Tibial artery (tissue), 4 donors: ENCODE measurements at regions not wholly inside any gene's neighbourhood (a gene's known extent, or its start where the extent isn't known, plus 50 kb on each side); places are given as distances from the start of the nearest gene placed in this dataset.
"Not testable (repeated sequence)": the region's sequence is repeated elsewhere in the genome, so short reads cannot be mapped to it uniquely, and the experiment has no call there.

Experiments used
- DNase-seq, 2 donors: peaks; one replicate each; pipeline ENCODE4 v3.0.0-alpha.2; 2019
- H3K27ac ChIP-seq, 2 donors: fragments of 200-600 bp; sonication (generic) in 1 of 2; 1 replicate in 1 of 2; 2 replicates in 1 of 2; pipeline ENCODE4 v1.5.1; 2018 to 2019; ENCODE audit warnings: mild to moderate bottlenecking in 1 of 2
- H3K27me3 ChIP-seq, 2 donors: fragments of 200-600 bp; sonication (generic) in 1 of 2; one replicate each; pipeline versions ENCODE4 v1.5.1 to v1.6.0; 2016 to 2019
- H3K36me3 ChIP-seq, 3 donors: fragments of 200-600 bp; sonication (generic) in 2 of 3; one replicate each; pipeline ENCODE4 v1.5.1; 2016 to 2019; ENCODE audit warnings: mild to moderate bottlenecking in 2 of 3
- H3K4me1 ChIP-seq, 4 donors: fragments of 200-600 bp; sonication (generic) in 2 of 4; 1 replicate in 3 of 4; 2 replicates in 1 of 4; pipeline ENCODE4 v1.5.1; 2016 to 2019
- H3K4me3 ChIP-seq, 2 donors: fragments of 200-600 bp; sonication (generic) in 1 of 2; 1 replicate in 1 of 2; 2 replicates in 1 of 2; pipeline ENCODE4 v1.5.1; 2018 to 2019; ENCODE audit warnings: mild to moderate bottlenecking in 2 of 2
- H3K9me3 ChIP-seq, 3 donors: fragments of 200-600 bp; sonication (generic) in 1 of 3; one replicate each; pipeline ENCODE4 v1.5.1; 2016 to 2019
- intact Hi-C: fragments of 100-400 bp; cut with DNase I; formaldehyde crosslinking; loops from one replicate; pipeline ENCODE4 v1.15.0; 2023; ENCODE audit warnings: low total_unique reads

DNA sequence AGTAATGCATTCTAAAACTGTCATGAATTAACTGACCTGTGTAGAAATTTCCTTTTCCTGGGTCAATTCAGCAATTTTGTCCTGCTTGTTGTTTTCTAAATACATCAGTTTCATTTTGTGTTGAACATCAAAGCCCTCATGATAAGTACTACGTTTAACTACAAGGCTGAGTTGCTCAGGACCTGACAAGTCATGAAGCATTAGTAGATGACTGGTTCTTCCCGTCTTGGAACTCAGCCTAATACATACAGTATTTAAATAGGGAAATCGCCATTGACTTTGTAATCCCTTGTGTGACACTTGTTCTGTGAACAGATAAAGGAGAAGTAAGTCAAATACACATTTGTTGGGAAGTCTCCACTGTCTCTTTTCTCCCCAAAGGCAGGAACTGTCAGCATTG is 727.1 kb downstream of the TTLL7 start:
- not testable (repeated sequence) for DNase-seq, H3K4me1 ChIP-seq

DNA sequence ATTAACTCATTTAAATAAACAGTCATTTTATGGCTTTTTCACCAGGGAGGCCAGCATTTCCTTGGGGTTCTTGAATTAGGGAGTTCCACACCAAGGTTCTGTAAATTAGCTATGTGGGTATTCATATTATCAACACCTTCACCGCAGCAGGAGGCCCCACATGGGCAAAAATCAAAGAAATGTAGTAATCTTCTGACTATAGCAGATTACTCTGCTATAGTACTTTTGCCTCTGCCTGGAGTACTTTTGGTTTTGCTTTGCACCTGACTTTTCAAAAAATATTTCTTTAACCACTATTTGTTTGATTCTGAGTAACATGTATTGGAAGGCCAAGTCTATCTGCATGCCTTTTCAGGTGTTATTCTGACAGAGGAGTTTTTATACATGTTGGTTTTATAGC is 728.1 kb downstream of the TTLL7 start:
- DNase-seq, H3K27me3 ChIP-seq, H3K27ac ChIP-seq, H3K4me3 ChIP-seq, intact Hi-C loops, H3K9me3 ChIP-seq, H3K4me1 ChIP-seq, H3K36me3 ChIP-seq: not testable (repeated sequence)

More for the DNA sequence above, 727.1 kb downstream of the TTLL7 start:
- H3K9me3 ChIP-seq, intact Hi-C loops, H3K27me3 ChIP-seq, H3K4me3 ChIP-seq, H3K27ac ChIP-seq, H3K36me3 ChIP-seq: not testable (repeated sequence)

DNA sequence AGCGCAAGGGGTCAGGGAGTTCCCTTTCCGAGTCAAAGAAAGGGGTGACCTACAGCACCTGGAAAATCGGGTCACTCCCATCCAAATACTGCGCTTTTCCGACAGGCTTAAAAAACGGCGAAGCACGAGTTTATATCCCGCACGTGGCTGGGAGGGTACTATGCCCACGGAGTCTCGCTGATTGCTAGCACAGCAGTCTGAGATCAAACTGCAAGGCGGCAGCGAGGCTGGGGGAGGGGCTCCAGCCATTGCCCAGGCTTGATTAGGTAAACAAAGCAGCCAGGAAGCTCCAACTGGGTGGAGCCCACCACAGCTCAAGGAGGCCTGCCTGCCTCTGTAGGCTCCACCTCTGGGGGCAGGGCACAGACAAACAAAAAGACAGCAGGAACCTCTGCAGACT is 735.1 kb downstream of the TTLL7 start:
- intact Hi-C loops, H3K9me3 ChIP-seq, DNase-seq, H3K4me1 ChIP-seq, H3K36me3 ChIP-seq, H3K27ac ChIP-seq, H3K4me3 ChIP-seq, H3K27me3 ChIP-seq: not testable (repeated sequence)

DNA sequence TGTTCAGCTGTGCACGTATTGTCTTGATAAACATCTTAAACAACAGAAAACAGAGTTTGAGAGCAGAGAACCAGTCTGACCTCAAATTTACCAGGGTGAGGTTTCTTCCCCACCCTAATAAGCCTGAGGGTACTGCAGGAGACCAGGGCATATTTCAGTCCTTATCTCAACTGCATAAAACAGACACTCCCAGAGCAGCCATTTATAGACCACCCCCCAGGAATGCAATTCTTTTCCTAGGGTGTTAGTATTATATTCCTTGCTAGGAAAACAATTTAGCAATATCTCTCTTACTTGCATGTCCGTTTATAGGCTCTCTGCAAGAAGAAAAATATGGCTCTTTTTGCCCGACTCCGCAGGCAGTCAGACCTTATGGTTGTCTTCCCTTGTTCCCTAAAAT is 747.2 kb downstream of the TTLL7 start:
- H3K4me1 ChIP-seq, H3K36me3 ChIP-seq, H3K27me3 ChIP-seq, intact Hi-C loops, DNase-seq, H3K4me3 ChIP-seq, H3K27ac ChIP-seq: not testable (repeated sequence)
- peaks cover 0 to 12% (median 9%) of the 10 kb centered on the region in 3 donors for H3K9me3 ChIP-seq

DNA sequence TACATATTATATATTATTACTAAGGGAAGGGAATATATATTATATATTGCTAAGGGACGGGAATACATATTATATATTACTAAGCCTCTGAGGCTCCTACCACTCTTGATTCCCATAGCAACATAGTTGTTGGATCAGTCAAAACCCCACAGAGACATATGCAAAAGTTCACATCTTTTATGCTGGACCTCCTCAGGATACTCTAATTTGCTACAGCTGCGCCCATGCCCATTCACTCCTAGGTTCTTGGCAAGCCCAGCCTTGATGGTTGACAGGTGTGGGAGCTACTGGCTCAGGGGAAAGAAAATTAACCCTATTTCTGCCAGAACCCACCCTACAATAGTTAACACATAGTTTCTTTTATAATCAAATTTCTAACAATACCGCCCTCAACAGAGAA is 752.2 kb downstream of the TTLL7 start:
- H3K27me3 ChIP-seq, H3K4me3 ChIP-seq, H3K9me3 ChIP-seq, H3K36me3 ChIP-seq, DNase-seq, intact Hi-C loops, H3K27ac ChIP-seq, H3K4me1 ChIP-seq: not testable (repeated sequence)

DNA sequence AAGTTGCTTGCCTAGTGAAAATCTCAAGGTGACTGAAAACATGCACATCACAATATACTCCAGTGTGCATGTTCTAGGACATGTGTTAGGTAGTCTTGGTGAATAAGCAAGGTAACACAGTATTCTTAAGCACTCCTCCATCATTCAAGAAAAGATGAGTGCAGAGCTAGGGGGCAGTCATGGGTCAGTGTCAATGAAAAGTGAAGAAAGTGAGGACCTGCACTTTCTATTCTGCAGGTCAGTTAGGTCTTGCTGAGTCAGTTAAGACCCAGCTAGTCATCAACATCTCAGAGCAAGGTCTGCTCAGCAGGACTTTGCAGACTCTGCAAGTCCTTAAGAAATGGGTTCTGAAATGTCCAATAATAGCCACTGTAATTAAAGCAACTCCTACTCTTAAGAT is 754.1 kb downstream of the TTLL7 start:
- DNase-seq, H3K36me3 ChIP-seq, H3K4me1 ChIP-seq, H3K27ac ChIP-seq, H3K4me3 ChIP-seq, H3K27me3 ChIP-seq, H3K9me3 ChIP-seq, intact Hi-C loops: not testable (repeated sequence)

DNA sequence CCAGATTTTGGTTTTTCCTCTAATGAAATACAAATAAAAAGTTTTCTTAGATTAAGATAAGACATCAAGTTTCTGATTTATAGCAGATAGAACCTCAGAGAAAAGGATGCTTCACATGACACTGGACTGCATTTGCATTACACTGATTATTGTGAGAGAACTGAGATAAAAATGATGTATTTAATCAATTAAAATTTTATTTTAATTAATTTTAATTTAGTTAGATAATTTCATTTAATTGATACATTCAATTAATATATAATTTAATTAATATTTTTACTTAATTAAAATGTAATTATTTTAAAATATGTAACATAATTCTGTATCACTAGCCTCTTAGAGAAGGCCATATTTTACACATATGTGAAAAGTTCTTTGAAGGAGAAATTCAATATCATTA is 759.4 kb downstream of the TTLL7 start:
- H3K27me3 ChIP-seq, H3K4me3 ChIP-seq, H3K4me1 ChIP-seq, H3K9me3 ChIP-seq, H3K36me3 ChIP-seq, intact Hi-C loops, H3K27ac ChIP-seq, DNase-seq: not testable (repeated sequence)

DNA sequence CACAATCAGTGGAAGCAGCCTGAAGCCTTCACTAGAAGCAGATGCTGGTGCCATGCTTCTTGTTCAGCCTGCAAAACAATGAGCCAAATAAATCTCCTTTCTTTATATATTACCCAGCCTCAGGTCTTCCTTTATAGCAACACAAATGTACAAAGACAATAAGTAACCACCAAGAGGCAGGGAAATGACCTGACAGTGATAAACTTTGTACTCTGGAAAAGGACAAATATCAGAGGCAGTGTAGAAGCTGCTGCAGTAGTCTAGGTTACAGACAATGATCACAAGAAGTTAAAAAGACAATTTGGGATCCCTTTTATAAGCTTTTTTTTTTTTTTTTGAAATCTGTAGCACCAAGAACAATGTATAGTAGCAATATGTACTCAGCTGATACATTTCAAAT is 760.3 kb downstream of the TTLL7 start:
- H3K4me3 ChIP-seq, H3K9me3 ChIP-seq, DNase-seq, H3K27me3 ChIP-seq, H3K4me1 ChIP-seq, H3K36me3 ChIP-seq, H3K27ac ChIP-seq, intact Hi-C loops: not testable (repeated sequence)

DNA sequence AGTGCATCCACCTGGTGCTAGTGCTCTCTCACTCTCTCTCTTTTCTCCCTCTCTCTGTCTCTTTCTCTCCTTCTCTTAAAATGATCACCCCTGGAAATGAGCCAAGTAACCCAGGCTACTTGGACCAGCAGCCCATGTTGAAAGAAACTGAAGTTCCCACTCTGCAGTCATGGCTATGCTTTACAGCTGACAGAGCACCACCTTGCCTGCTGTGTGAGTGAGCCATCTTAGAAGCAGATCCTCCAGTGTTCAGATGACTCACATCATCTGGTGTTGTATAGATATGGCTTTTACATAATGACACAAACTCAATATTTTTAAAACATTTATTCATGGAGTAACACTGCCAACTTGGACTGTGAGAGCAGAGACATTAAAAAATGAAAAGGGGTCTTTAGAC is 779.1 kb downstream of the TTLL7 start:
- H3K4me3 ChIP-seq, H3K27me3 ChIP-seq, H3K27ac ChIP-seq, H3K9me3 ChIP-seq, DNase-seq, H3K36me3 ChIP-seq, intact Hi-C loops, H3K4me1 ChIP-seq: not testable (repeated sequence)

DNA sequence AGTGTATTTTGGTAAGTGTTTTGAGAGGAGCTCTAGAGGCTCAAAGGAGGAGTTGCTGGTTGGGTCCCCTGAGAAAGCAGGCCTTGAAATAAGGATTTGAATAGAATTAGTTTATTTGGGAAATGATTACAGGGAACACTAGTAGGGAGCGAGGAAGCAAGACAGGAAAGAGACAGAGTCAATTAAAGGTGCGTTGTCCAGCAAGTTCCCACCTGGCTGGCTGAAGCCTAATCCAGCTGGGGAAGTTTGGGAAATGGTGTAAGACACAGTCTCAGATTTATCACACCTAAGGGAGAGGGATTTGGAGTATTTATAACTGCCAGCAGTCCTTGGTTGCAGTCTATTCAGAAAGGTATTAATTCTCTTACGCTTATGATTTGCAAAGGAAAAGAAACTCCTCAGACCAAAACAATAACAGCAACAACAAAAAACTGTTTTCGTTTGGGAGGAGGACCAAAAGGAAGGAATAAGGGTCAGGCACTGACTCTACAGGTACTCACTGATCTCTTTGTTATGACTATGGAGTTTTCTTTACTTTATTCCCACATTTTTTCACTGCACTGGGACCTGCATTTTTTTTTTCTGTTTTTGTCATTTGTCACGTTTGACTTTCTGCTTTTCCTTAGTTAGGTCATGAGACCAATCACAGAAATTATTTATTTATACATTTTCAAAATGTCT is 780.8 kb downstream of the TTLL7 start:
- H3K4me3 ChIP-seq, intact Hi-C loops, DNase-seq, H3K9me3 ChIP-seq, H3K36me3 ChIP-seq, H3K27me3 ChIP-seq, H3K4me1 ChIP-seq, H3K27ac ChIP-seq: not testable (repeated sequence)

DNA sequence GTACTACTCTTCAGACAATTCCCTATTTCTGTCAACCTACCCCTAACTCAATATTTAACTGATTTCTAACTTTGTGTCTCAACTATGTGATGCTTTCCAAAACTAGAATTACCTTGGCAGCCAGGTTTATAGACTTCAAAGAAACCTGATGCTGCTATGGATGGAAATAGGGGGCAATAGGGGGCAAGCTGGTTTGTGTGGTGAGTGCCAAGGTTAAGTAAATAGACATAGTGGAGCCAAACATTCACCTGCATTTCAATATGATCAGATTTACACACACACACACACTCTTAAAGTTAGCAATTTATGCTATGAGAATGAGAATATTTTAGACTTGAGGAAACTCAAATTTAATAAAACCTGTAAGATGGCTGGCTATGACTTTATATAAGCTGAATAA is 784.6 kb downstream of the TTLL7 start:
- H3K36me3 ChIP-seq, H3K4me1 ChIP-seq, H3K27ac ChIP-seq, DNase-seq, H3K27me3 ChIP-seq, intact Hi-C loops, H3K4me3 ChIP-seq, H3K9me3 ChIP-seq: not testable (repeated sequence)

DNA sequence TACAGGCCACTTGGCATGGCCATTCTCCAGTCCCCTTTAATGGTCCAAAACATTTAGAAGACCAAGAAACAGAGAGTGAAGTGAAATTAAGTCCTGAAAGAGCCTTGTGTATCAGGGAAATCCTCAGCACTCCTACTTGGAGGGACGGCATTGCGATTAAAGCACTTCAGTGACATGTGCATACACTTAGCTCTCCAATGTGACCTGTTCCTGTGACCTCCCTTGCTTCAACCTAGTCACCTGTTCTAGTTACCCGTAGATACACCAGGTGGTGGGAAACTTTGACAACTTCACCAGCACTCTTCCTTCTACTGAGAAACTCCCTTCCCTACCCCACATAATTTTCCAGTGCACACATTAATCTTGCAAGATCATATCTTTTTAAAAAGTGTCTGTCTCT is 785.3 kb downstream of the TTLL7 start:
- H3K4me3 ChIP-seq, intact Hi-C loops, H3K36me3 ChIP-seq, H3K9me3 ChIP-seq, H3K4me1 ChIP-seq, DNase-seq, H3K27me3 ChIP-seq, H3K27ac ChIP-seq: not testable (repeated sequence)

DNA sequence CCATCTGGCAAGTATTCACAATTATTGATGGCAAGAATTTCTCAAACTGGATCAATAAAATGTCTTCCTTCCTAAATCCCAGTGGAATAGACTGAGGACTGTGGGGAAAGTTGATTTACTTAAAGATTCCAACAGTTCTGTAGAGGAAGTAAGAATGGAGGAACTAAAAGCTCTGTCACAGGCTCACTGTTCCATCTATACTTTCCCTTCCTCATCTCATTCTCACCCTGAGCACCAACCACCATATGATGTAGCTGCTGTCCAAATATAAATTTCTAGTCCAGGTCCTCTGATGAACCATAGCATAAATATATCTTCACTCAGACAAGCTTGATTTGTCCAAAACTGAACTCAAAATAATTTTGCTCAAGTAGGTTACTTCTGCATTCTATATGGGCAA is 786.9 kb downstream of the TTLL7 start:
- H3K4me3 ChIP-seq, H3K9me3 ChIP-seq, H3K4me1 ChIP-seq, DNase-seq, H3K27me3 ChIP-seq, H3K27ac ChIP-seq, intact Hi-C loops, H3K36me3 ChIP-seq: not testable (repeated sequence)

DNA sequence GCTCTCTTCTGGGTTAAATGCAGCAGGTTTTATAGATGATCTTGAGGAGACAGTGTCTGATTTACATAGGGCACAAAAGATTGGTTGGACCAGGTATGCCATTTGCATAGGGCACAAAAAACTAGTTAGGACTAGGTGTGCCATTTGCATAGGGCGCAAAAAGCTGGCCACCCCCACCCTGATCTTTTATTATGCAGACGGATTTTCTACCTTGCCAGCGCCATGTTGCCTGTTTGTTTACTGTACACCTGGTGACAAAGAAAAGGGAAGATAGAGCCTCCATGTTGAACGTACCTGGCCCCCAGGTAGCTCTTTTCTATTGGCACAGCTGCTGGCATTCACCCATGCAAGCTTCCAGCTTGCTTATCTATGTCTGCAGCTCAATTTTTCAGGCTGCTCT is 790.4 kb downstream of the TTLL7 start:
- DNase-seq, H3K36me3 ChIP-seq, H3K9me3 ChIP-seq, H3K27ac ChIP-seq, H3K27me3 ChIP-seq, H3K4me3 ChIP-seq, H3K4me1 ChIP-seq, intact Hi-C loops: not testable (repeated sequence)

DNA sequence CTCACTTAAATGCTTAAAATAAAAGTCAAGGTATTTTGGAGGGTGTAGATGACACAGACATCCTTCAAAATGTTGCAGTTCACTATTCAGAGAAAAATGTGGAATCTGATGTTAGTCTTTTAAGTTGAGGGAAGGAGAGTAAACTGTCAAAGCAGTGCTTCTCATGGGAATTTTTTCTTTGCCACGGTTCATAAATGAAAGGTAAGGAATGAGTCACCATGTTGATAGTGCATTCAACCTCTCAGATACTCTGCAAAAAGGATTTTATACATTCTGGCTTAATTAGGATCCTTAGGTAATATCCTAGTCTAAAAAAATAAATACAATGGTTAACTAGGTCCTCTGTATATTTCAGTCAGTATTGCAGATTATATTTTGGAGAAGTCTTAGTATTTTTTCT is 804.3 kb downstream of the TTLL7 start:
- H3K36me3 ChIP-seq, intact Hi-C loops, H3K4me3 ChIP-seq, H3K9me3 ChIP-seq, H3K27me3 ChIP-seq, H3K27ac ChIP-seq, DNase-seq, H3K4me1 ChIP-seq: not testable (repeated sequence)
